ENCODE measurements at regions not wholly inside any gene's neighbourhood (a gene's known extent, or its start where the extent isn't known, plus 50 kb on each side); places are given as distances from the start of the nearest gene placed in this dataset.
"Not testable (repeated sequence)": the region's sequence is repeated elsewhere in the genome, so short reads cannot be mapped to it uniquely, and the experiment has no call there.

DNA sequence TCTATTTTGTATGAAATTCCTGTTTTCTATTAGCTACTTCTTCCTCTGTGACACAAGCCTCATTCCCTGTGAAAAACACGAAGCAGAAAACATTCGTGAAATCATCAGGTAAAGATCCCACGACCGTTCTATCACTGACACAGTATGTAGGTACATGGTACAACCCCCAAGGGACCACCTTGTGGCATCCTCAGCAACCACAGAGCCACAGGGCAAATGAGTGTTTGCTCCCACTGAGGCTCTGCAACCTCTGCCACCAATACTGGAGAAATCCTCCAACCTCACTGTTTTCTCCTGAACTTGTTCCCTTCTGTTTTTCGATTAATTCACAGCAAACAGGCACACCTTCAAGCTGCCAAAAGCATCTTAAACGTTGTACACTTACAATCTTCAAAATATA is 83.7 kb upstream of the FBXO28 start:
- TF ChIP-seq, protein P1, sequence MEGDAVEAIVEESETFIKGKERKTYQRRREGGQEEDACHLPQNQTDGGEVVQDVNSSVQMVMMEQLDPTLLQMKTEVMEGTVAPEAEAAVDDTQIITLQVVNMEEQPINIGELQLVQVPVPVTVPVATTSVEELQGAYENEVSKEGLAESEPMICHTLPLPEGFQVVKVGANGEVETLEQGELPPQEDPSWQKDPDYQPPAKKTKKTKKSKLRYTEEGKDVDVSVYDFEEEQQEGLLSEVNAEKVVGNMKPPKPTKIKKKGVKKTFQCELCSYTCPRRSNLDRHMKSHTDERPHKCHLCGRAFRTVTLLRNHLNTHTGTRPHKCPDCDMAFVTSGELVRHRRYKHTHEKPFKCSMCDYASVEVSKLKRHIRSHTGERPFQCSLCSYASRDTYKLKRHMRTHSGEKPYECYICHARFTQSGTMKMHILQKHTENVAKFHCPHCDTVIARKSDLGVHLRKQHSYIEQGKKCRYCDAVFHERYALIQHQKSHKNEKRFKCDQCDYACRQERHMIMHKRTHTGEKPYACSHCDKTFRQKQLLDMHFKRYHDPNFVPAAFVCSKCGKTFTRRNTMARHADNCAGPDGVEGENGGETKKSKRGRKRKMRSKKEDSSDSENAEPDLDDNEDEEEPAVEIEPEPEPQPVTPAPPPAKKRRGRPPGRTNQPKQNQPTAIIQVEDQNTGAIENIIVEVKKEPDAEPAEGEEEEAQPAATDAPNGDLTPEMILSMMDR (IDR thresholded peaks at IDR 0.05), result not testable (repeated sequence)
- not testable (repeated sequence) for TF ChIP-seq POLR2A (IDR thresholded peaks at IDR 0.05)
